B cell (primary cell): ENCODE measurements at regions not wholly inside any gene's neighbourhood (a gene's known extent, or its start where the extent isn't known, plus 50 kb on each side); places are given as distances from the start of the nearest gene placed in this dataset.

Experiments
- ATAC-seq: fragments of 200-7000 bp; cut with Tn5 transposase; one replicate; pipeline ENCODE4 v1.10.0; 2021; ENCODE audit warnings: low read depth, mild to moderate bottlenecking, moderate number of reproducible peaks, moderate library complexity
- CTCF ChIA-PET: fragments of 350-600 bp; sonication (Branson Sonifier 250); formaldehyde crosslinking; loops from one replicate; lab custom pipeline; 2021; ENCODE audit warnings: antibody characterized with exemption, inconsistent platforms; lab: Charles Lee
- POLR2A ChIA-PET: fragments of 350-600 bp; sonication (Branson Sonifier 250); formaldehyde crosslinking; loops from one replicate; lab custom pipeline; 2021; ENCODE audit warnings: antibody characterized with exemption; lab: Charles Lee
- DNase-seq: peaks from one replicate; pipeline ENCODE4 v3.0.0; 2013
- H2AFZ ChIP-seq: 2 replicates; pipeline ENCODE4 v1.6.1; 2012; ENCODE audit warnings: mild to moderate bottlenecking, low read depth, low read length; ENCODE audit not compliant: insufficient read depth, poor library complexity, severe bottlenecking
- H3K27ac ChIP-seq, 2 donors: 1 replicate in 1 of 2; 2 replicates in 1 of 2; pipeline ENCODE4 v1.5.1; 2012 to 2013; ENCODE audit warnings: low read length in 2 of 2, mild to moderate bottlenecking in 2 of 2, moderate library complexity in 1 of 2
- H3K27me3 ChIP-seq, 4 experiments: fragments of 200-600 bp in 1 of 4; sonication (generic) in 1 of 4; replicated peaks in 1 of 4; 1 replicate in 2 of 4; 2 replicates in 2 of 4; pipeline versions ENCODE4 v1.6.1 to v1.7.0; 2013 to 2016; ENCODE audit warnings: low read length in 3 of 4, mild to moderate bottlenecking in 2 of 4, mixed read lengths in 1 of 4, moderate library complexity in 1 of 4; ENCODE audit not compliant: insufficient read depth in 4 of 4, control insufficient read depth in 3 of 4; ENCODE audit errors: control extremely low read depth in 1 of 4
- H3K36me3 ChIP-seq, 2 experiments: replicated peaks in 1 of 2; 1 replicate in 1 of 2; 2 replicates in 1 of 2; pipeline versions ENCODE4 v1.6.1 to v1.7.1; 2013; ENCODE audit warnings: low read length in 1 of 2; ENCODE audit not compliant: insufficient read depth in 2 of 2, control insufficient read depth in 1 of 2; ENCODE audit errors: control extremely low read depth in 1 of 2, extremely low read depth in 1 of 2
- H3K4me1 ChIP-seq, 2 donors: fragments of 200-600 bp in 1 of 2; sonication (generic) in 1 of 2; 1 replicate in 1 of 2; 2 replicates in 1 of 2; pipeline versions ENCODE4 v1.5.1 to v1.6.1; 2013 to 2017; ENCODE audit warnings: low read length in 2 of 2; ENCODE audit not compliant: control insufficient read depth in 2 of 2, insufficient read depth in 2 of 2
- H3K4me2 ChIP-seq: replicated peaks from 2 replicates; pipeline ENCODE3; 2012; ENCODE audit warnings: mild to moderate bottlenecking, low read depth, low read length; ENCODE audit not compliant: poor library complexity, severe bottlenecking
- H3K4me3 ChIP-seq, 5 experiments: fragments of 200-600 bp in 1 of 5; sonication (generic) in 1 of 5; 1 replicate in 3 of 5; 2 replicates in 2 of 5; pipeline versions ENCODE4 v1.5.1 to v1.7.0; 2011 to 2016; ENCODE audit warnings: low read length in 4 of 5, mild to moderate bottlenecking in 4 of 5, low read depth in 2 of 5, control low read depth in 1 of 5, moderate library complexity in 1 of 5; ENCODE audit not compliant: insufficient read depth in 1 of 5; ENCODE audit errors: control extremely low read depth in 1 of 5, extremely low read depth in 1 of 5
- H3K79me2 ChIP-seq: fragments of 200-600 bp; sonication (generic); one replicate; pipeline ENCODE4 v1.6.0; 2016; ENCODE audit warnings: low read length; ENCODE audit not compliant: control insufficient read depth, insufficient read depth
- H3K9ac ChIP-seq: fragments of 200-600 bp; sonication (generic); 2 replicates; pipeline ENCODE4 v1.6.1; 2017; ENCODE audit warnings: mild to moderate bottlenecking, low read length, moderate library complexity
- H3K9me3 ChIP-seq, 3 donors: one replicate each; pipeline versions ENCODE4 v1.6.1 to v1.7.1; 2013; ENCODE audit warnings: low read length in 2 of 3; ENCODE audit not compliant: control insufficient read depth in 2 of 3, insufficient read depth in 1 of 3; ENCODE audit errors: control extremely low read depth in 1 of 3
- H4K20me1 ChIP-seq: 2 replicates; pipeline ENCODE4 v1.6.0; 2012; ENCODE audit warnings: mild to moderate bottlenecking, low read length; ENCODE audit not compliant: insufficient read depth, control insufficient read depth, poor library complexity, severe bottlenecking
- H3K27ac Mint-ChIP-seq: one replicate; pipeline ENCODE4 v1.8.0; 2021; ENCODE audit warnings: mixed read lengths
- H3K27me3 Mint-ChIP-seq: one replicate; pipeline ENCODE4 v1.8.0; 2021; ENCODE audit warnings: mixed read lengths
- H3K4me1 Mint-ChIP-seq: one replicate; pipeline ENCODE4 v1.8.0; 2021; ENCODE audit warnings: mixed read lengths
- H3K4me3 Mint-ChIP-seq: one replicate; pipeline ENCODE4 v1.8.0; 2021; ENCODE audit warnings: mixed read lengths
- H3K9me3 Mint-ChIP-seq: one replicate; pipeline ENCODE4 v1.8.0; 2022; ENCODE audit warnings: mixed read lengths; ENCODE audit not compliant: insufficient read depth
- EZH2 ChIP-seq: IDR thresholded peaks from 2 replicates; pipeline ENCODE4 v1.6.1; 2012; ENCODE audit warnings: borderline replicate concordance, low read depth, mild to moderate bottlenecking, moderate library complexity, low read length; ENCODE audit not compliant: insufficient read depth, poor library complexity, severe bottlenecking
- WGBS: methylation state at CpG from one replicate; pipeline ENCODE4 v1.1.5; 2013; ENCODE audit warnings: missing lambda C conversion rate; ENCODE audit not compliant: insufficient coverage; 5-methylcytosine and 5-hydroxymethylcytosine counted together
- intact Hi-C: fragments of 100-400 bp; cut with micrococcal nuclease; formaldehyde crosslinking; loops from one replicate; pipeline ENCODE4 v1.10.0; 2022
- TF ChIP-seq, protein P1 (sequence below): fragments of 200-600 bp; IDR thresholded peaks from one replicate; pipeline ENCODE4 v1.8.0; 2022; ENCODE audit warnings: antibody characterized with exemption, mild to moderate bottlenecking

DNA sequence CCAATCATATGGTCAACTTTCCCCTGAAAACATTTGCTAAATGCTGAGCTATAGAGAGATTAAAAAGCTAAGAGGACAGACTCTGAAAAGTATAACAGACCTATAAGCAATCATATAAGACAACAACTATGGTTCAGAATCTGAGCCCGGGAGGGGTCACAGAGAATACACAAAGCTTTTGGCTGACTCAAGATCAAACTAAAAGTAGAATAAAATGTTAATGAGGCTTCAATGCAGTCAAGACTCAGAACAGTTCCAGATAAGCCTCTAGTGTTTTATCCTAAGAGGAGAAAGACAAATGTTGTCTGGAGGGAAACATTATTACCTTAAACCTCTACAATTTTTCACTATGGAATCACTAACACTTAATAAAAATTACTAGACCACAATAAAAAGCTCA, 175.4 kb upstream of the VEGFC start:
- POLR2A ChIA-PET = no interaction called here
- Histone ChIP-seq H4K20me1 (no peaks in the 10 kb centered on the region), H3K4me3 (no peak overlapping the region), H3K4me2 (no peak overlapping the region), H3K27me3 (no peaks in the 10 kb centered on the region), H3K4me1 (no peaks in the 10 kb centered on the region), H2AFZ (no peak overlapping the region), H3K9me3 (no peaks in the 10 kb centered on the region), H3K79me2 (no peaks in the 10 kb centered on the region), H3K36me3 (no peaks in the 10 kb centered on the region), H3K9ac (no peak overlapping the region), H3K27ac (no peak overlapping the region)
- intact Hi-C loops = no loop called here
- no CpG with 5 or more reads among the region's 1 CpG for WGBS
- DNase-seq (no peak), ATAC-seq (no peak)
- no peak overlapping the region for H3K27ac Mint-ChIP-seq
- CTCF ChIA-PET = no interaction called here
- no peaks in the 10 kb centered on the region for H3K4me1 Mint-ChIP-seq
- no peaks in the 10 kb centered on the region for H3K27me3 Mint-ChIP-seq
- TF ChIP-seq EZH2 = no peak
- TF ChIP-seq, protein P1, sequence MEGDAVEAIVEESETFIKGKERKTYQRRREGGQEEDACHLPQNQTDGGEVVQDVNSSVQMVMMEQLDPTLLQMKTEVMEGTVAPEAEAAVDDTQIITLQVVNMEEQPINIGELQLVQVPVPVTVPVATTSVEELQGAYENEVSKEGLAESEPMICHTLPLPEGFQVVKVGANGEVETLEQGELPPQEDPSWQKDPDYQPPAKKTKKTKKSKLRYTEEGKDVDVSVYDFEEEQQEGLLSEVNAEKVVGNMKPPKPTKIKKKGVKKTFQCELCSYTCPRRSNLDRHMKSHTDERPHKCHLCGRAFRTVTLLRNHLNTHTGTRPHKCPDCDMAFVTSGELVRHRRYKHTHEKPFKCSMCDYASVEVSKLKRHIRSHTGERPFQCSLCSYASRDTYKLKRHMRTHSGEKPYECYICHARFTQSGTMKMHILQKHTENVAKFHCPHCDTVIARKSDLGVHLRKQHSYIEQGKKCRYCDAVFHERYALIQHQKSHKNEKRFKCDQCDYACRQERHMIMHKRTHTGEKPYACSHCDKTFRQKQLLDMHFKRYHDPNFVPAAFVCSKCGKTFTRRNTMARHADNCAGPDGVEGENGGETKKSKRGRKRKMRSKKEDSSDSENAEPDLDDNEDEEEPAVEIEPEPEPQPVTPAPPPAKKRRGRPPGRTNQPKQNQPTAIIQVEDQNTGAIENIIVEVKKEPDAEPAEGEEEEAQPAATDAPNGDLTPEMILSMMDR = no peak
- H3K4me3 Mint-ChIP-seq = no peak overlapping the region
- peaks cover 2% of the 10 kb centered on the region for H3K9me3 Mint-ChIP-seq

- Histone ChIP-seq H3K27me3 (no peaks in the 10 kb centered on the region), H3K27ac (no peak overlapping the region), H3K36me3 (no peaks in the 10 kb centered on the region), H3K79me2 (no peaks in the 10 kb centered on the region), H3K4me2 (no peak overlapping the region), H2AFZ (no peak overlapping the region), H3K4me1 (no peaks in the 10 kb centered on the region), H3K4me3 (no peak overlapping the region), H4K20me1 (no peaks in the 10 kb centered on the region), H3K9ac (no peak overlapping the region), H3K9me3 (no peaks in the 10 kb centered on the region)
- TF ChIP-seq, protein P1 = no peak
- TF ChIP-seq EZH2 = no peak
- ATAC-seq (no peak), DNase-seq (no peak)
- H3K27ac Mint-ChIP-seq = no peak overlapping the region
- no CpG with 5 or more reads among the region's 2 CpGs for WGBS
- CTCF ChIA-PET = no interaction called here
- intact Hi-C loops = no loop called here
- H3K27me3 Mint-ChIP-seq = no peaks in the 10 kb centered on the region
- POLR2A ChIA-PET = no interaction called here
- no peaks in the 10 kb centered on the region for H3K4me1 Mint-ChIP-seq
- H3K4me3 Mint-ChIP-seq = no peak overlapping the region
- peaks cover 2% of the 10 kb centered on the region for H3K9me3 Mint-ChIP-seq
Measured at GRCh38 chr4:176969011-176969410, 176.3 kb upstream of the VEGFC start.
